H9 (cell line): ENCODE measurements at regions not wholly inside any gene's neighbourhood (a gene's known extent, or its start where the extent isn't known, plus 50 kb on each side); places are given as distances from the start of the nearest gene placed in this dataset.

ENCODE experiments used
- DNase-seq: peaks from one replicate; pipeline ENCODE4 v3.0.0-alpha.2; 2017
- H2AFZ ChIP-seq: one replicate; pipeline ENCODE4 v1.6.1; 2013; ENCODE audit warnings: mild to moderate bottlenecking, low read length, control low read depth, moderate library complexity
- H2AK5ac ChIP-seq: 2 replicates; pipeline ENCODE4 v1.6.1; 2013; ENCODE audit warnings: low read length, control low read depth, mixed read lengths; ENCODE audit not compliant: insufficient read length
- H2BK120ac ChIP-seq: one replicate; pipeline ENCODE4 v1.6.1; 2013; ENCODE audit warnings: low read depth, mild to moderate bottlenecking, low read length, control low read depth, inconsistent platforms; ENCODE audit not compliant: poor library complexity, severe bottlenecking
- H2BK12ac ChIP-seq: 2 replicates; pipeline ENCODE4 v1.6.1; 2013; ENCODE audit warnings: low read length, control low read depth, mixed read lengths, low read depth; ENCODE audit not compliant: insufficient read length
- H2BK15ac ChIP-seq: 2 replicates; pipeline ENCODE4 v1.6.1; 2013; ENCODE audit warnings: low read depth, low read length, control low read depth
- H2BK20ac ChIP-seq: one replicate; pipeline ENCODE4 v1.6.1; 2013; ENCODE audit warnings: low read depth, mild to moderate bottlenecking, low read length, control low read depth, inconsistent platforms; ENCODE audit not compliant: poor library complexity, severe bottlenecking
- H2BK5ac ChIP-seq: 2 replicates; pipeline ENCODE4 v1.6.1; 2013; ENCODE audit warnings: low read length, control low read depth, mixed read lengths; ENCODE audit not compliant: insufficient read length
- H3K14ac ChIP-seq: 2 replicates; pipeline ENCODE4 v1.6.1; 2013; ENCODE audit warnings: low read length, control low read depth; ENCODE audit not compliant: insufficient read depth
- H3K18ac ChIP-seq: 2 replicates; pipeline ENCODE4 v1.6.1; 2013; ENCODE audit warnings: low read depth, mild to moderate bottlenecking, mixed read lengths, low read length, control low read depth; ENCODE audit not compliant: insufficient read length
- H3K23ac ChIP-seq: 2 replicates; pipeline ENCODE4 v1.6.1; 2013; ENCODE audit warnings: low read length, control low read depth, mixed read lengths, low read depth; ENCODE audit not compliant: insufficient read length
- H3K23me2 ChIP-seq: 2 replicates; pipeline ENCODE4 v1.6.1; 2013; ENCODE audit warnings: low read depth, mild to moderate bottlenecking, mixed read lengths, low read length, control low read depth; ENCODE audit not compliant: insufficient read length, poor library complexity, severe bottlenecking
- H3K27ac ChIP-seq: 2 replicates; pipeline ENCODE4 v1.5.1; 2013; ENCODE audit warnings: low read length, control low read depth, mixed read lengths, low read depth; ENCODE audit not compliant: insufficient read length
- H3K27me3 ChIP-seq: 2 replicates; pipeline ENCODE4 v1.6.1; 2013; ENCODE audit warnings: low read length, control low read depth, inconsistent platforms; ENCODE audit not compliant: insufficient read depth
- H3K4ac ChIP-seq: 2 replicates; pipeline ENCODE4 v1.6.1; 2013; ENCODE audit warnings: low read depth, mild to moderate bottlenecking, control low read depth, inconsistent platforms, low read length, moderate library complexity
- H3K4me1 ChIP-seq: 2 replicates; pipeline ENCODE4 v1.6.1; 2013; ENCODE audit warnings: low read length, control low read depth, inconsistent platforms; ENCODE audit not compliant: insufficient read depth
- H3K4me2 ChIP-seq: 2 replicates; pipeline ENCODE4 v1.6.1; 2013; ENCODE audit warnings: low read length, control low read depth, mixed read lengths; ENCODE audit not compliant: insufficient read length, insufficient read depth
- H3K56ac ChIP-seq: 2 replicates; pipeline ENCODE4 v1.6.1; 2013; ENCODE audit warnings: low read depth, mild to moderate bottlenecking, mixed read lengths, low read length, control low read depth; ENCODE audit not compliant: insufficient read length
- H3K79me1 ChIP-seq: 2 replicates; pipeline ENCODE4 v1.6.1; 2013; ENCODE audit warnings: low read depth, mild to moderate bottlenecking, moderate library complexity, low read length, control low read depth, inconsistent platforms; ENCODE audit not compliant: insufficient read depth, poor library complexity, severe bottlenecking
- H3K79me2 ChIP-seq: 2 replicates; pipeline ENCODE4 v1.6.1; 2013; ENCODE audit warnings: low read length, control low read depth, inconsistent platforms; ENCODE audit not compliant: insufficient read depth
- H3K9ac ChIP-seq: 2 replicates; pipeline ENCODE4 v1.6.1; 2013; ENCODE audit warnings: low read length, control low read depth, mixed read lengths; ENCODE audit not compliant: insufficient read length; ENCODE audit errors: extremely low read depth
- H3K9me3 ChIP-seq: one replicate; pipeline ENCODE4 v1.6.1; 2013; ENCODE audit warnings: low read depth, low read length, inconsistent platforms; ENCODE audit not compliant: control insufficient read depth
- H3T11ph ChIP-seq: one replicate; pipeline ENCODE4 v1.6.1; 2013; ENCODE audit warnings: mild to moderate bottlenecking, low read length, control low read depth, inconsistent platforms
- H4K20me1 ChIP-seq: one replicate; pipeline ENCODE4 v1.6.1; 2013; ENCODE audit not compliant: control insufficient read depth, insufficient read length, insufficient read depth
- H4K5ac ChIP-seq: 2 replicates; pipeline ENCODE4 v1.6.1; 2013; ENCODE audit warnings: low read depth, mild to moderate bottlenecking, mixed read lengths, low read length, control low read depth; ENCODE audit not compliant: insufficient read length
- H4K8ac ChIP-seq: replicated peaks from 2 replicates; pipeline ENCODE4 v1.6.1; 2013; ENCODE audit warnings: low read length, control low read depth, mixed read lengths, low read depth; ENCODE audit not compliant: insufficient read length
- H4K91ac ChIP-seq: 2 replicates; pipeline ENCODE4 v1.6.1; 2013; ENCODE audit warnings: low read depth, mild to moderate bottlenecking, moderate library complexity, mixed read lengths, low read length, control low read depth; ENCODE audit not compliant: insufficient read length
- H3K27ac Mint-ChIP-seq, 3 experiments: 2 replicates in 2 of 3; 3 replicates in 1 of 3; pipeline ENCODE4 v1.8.0; 2020 to 2021; ENCODE audit warnings: mixed read lengths in 3 of 3, mild to moderate bottlenecking in 1 of 3, moderate library complexity in 1 of 3
- H3K27me3 Mint-ChIP-seq: 2 replicates; pipeline ENCODE4 v1.8.0; 2021; ENCODE audit warnings: low read depth, mild to moderate bottlenecking, moderate library complexity, mixed read lengths
- H3K36me3 Mint-ChIP-seq, 3 experiments: 2 replicates in 2 of 3; 3 replicates in 1 of 3; pipeline ENCODE4 v1.8.0; 2020 to 2021; ENCODE audit warnings: low read depth in 3 of 3, mixed read lengths in 3 of 3; ENCODE audit not compliant: insufficient read depth in 1 of 3
- H3K4me1 Mint-ChIP-seq, 2 experiments: 2 replicates each; pipeline ENCODE4 v1.8.0; 2020; ENCODE audit warnings: mixed read lengths in 2 of 2
- H3K4me3 Mint-ChIP-seq, 2 experiments: 2 replicates in 1 of 2; 3 replicates in 1 of 2; pipeline ENCODE4 v1.8.0; 2020 to 2021; ENCODE audit warnings: mild to moderate bottlenecking in 2 of 2, mixed read lengths in 2 of 2, moderate library complexity in 1 of 2
- H3K9me3 Mint-ChIP-seq, 2 experiments: 2 replicates in 1 of 2; 3 replicates in 1 of 2; pipeline ENCODE4 v1.8.0; 2020; ENCODE audit warnings: mild to moderate bottlenecking in 2 of 2, mixed read lengths in 2 of 2, moderate library complexity in 1 of 2
- CTCF ChIP-seq: fragments of 200-600 bp; sonication (generic); conservative IDR thresholded peaks from 3 replicates; pipeline ENCODE4 v1.8.0; 2021; ENCODE audit warnings: antibody characterized with exemption, mild to moderate bottlenecking
- WGBS: extraction: QIAGEN DNeasy Blood & Tissue Kit; methylation state at CpG from one replicate; pipeline ENCODE4 v1.1.7; 2013; ENCODE audit warnings: missing lambda C conversion rate, low lambda C conversion rate, mixed read lengths; ENCODE audit not compliant: insufficient read length; ENCODE audit errors: extremely low coverage; 5-methylcytosine and 5-hydroxymethylcytosine counted together

GRCh38 chr6:45787384-45787783 is 228.3 kb downstream of the CLIC5 start:
- TF ChIP-seq CTCF, result no peak
- DNase-seq, result no peak
- Mint-ChIP-seq H3K27ac (no peak overlapping the region), H3K9me3 (no peaks in the 10 kb centered on the region), H3K4me1 (no peaks in the 10 kb centered on the region), H3K4me3 (no peak overlapping the region), H3K27me3 (no peaks in the 10 kb centered on the region; the same call in 1 of the 2 replicates), H3K36me3 (no peaks in the 10 kb centered on the region)
- H2BK12ac ChIP-seq, result no peak overlapping the region
- no peaks in the 10 kb centered on the region for H3K4me1 ChIP-seq
- H3K56ac ChIP-seq, result no peak overlapping the region
- no peak overlapping the region for H2AK5ac ChIP-seq
- H4K20me1 ChIP-seq, result no peaks in the 10 kb centered on the region
- H2AFZ ChIP-seq, result no peak overlapping the region
- no peak overlapping the region for H3K4me2 ChIP-seq
- no peak overlapping the region for H2BK20ac ChIP-seq
- no peak overlapping the region for H3K4ac ChIP-seq
- no peak overlapping the region for H2BK120ac ChIP-seq
- H3K27ac ChIP-seq, result no peak overlapping the region
- no peak overlapping the region for H3T11ph ChIP-seq
- H4K5ac ChIP-seq, result no peak overlapping the region
- H3K18ac ChIP-seq, result no peak overlapping the region
- no peak overlapping the region for H3K9ac ChIP-seq
- H4K91ac ChIP-seq, result no peak overlapping the region
- no peaks in the 10 kb centered on the region for H3K27me3 ChIP-seq
- H3K23me2 ChIP-seq, result no peaks in the 10 kb centered on the region
- H3K79me1 ChIP-seq, result no peaks in the 10 kb centered on the region
- no peak overlapping the region for H2BK5ac ChIP-seq
- H2BK15ac ChIP-seq, result no peak overlapping the region
- no peaks in the 10 kb centered on the region for H3K9me3 ChIP-seq
- no CpG with 5 or more reads among the region's 3 CpGs for WGBS
- H3K79me2 ChIP-seq, result no peaks in the 10 kb centered on the region
- no peak overlapping the region for H3K23ac ChIP-seq
- no peak overlapping the region for H3K14ac ChIP-seq
- no peak overlapping the region for H4K8ac ChIP-seq
